ENCODE measurements at regions not wholly inside any gene's neighbourhood (a gene's known extent, or its start where the extent isn't known, plus 50 kb on each side); places are given as distances from the start of the nearest gene placed in this dataset.

GRCh38 chr2:41830600-41830999 is 217.2 kb upstream of the PKDCC start:
- Histone ChIP-seq H3K36me3 (ENCODE audit: insufficient read depth, low read length) (no peaks in the 10 kb centered on the region), H3K9me3 (ENCODE audit: insufficient read depth, low read depth, low read length) (no peaks in the 10 kb centered on the region), H4K20me1 (ENCODE audit: insufficient read depth, low read length) (no peaks in the 10 kb centered on the region), H3K27ac (ENCODE audit: low read depth, low read length) (no peak overlapping the region), H2AFZ (ENCODE audit: low read depth, low read length) (no peak overlapping the region), H3K4me3 (ENCODE audit: insufficient read depth, low read depth, low read length) (no peak overlapping the region), H3K79me2 (ENCODE audit: insufficient read depth, low read length) (no peaks in the 10 kb centered on the region), H3K4me2 (ENCODE audit: low read length) (no peak overlapping the region), H3K4me1 (ENCODE audit: insufficient read depth, low read length) (no peaks in the 10 kb centered on the region), H3K9ac (ENCODE audit: low read length) (no peak overlapping the region), H3K27me3 (ENCODE audit: insufficient read depth, low read length) (peaks cover 2% of the 10 kb centered on the region)
- Mint-ChIP-seq H3K27ac (ENCODE audit: unreplicated experiment) (no peak overlapping the region), H3K4me1 (ENCODE audit: low read depth, unreplicated experiment) (peaks cover 2% of the 10 kb centered on the region), H3K36me3 (ENCODE audit: low read depth, unreplicated experiment) (no peaks in the 10 kb centered on the region), H3K4me3 (ENCODE audit: unreplicated experiment) (no peak overlapping the region), H3K9me3 (ENCODE audit: unreplicated experiment) (no peaks in the 10 kb centered on the region), H3K27me3 (ENCODE audit: low read depth, unreplicated experiment) (peaks cover 22% of the 10 kb centered on the region)
- no peak for DNase-seq (ENCODE audit: low read depth)
- no peak for TF ChIP-seq EZH2 (IDR thresholded peaks at IDR 0.05; ENCODE audit: insufficient read depth, low read length)
- TF ChIP-seq, protein P1, sequence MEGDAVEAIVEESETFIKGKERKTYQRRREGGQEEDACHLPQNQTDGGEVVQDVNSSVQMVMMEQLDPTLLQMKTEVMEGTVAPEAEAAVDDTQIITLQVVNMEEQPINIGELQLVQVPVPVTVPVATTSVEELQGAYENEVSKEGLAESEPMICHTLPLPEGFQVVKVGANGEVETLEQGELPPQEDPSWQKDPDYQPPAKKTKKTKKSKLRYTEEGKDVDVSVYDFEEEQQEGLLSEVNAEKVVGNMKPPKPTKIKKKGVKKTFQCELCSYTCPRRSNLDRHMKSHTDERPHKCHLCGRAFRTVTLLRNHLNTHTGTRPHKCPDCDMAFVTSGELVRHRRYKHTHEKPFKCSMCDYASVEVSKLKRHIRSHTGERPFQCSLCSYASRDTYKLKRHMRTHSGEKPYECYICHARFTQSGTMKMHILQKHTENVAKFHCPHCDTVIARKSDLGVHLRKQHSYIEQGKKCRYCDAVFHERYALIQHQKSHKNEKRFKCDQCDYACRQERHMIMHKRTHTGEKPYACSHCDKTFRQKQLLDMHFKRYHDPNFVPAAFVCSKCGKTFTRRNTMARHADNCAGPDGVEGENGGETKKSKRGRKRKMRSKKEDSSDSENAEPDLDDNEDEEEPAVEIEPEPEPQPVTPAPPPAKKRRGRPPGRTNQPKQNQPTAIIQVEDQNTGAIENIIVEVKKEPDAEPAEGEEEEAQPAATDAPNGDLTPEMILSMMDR (IDR thresholded peaks at IDR 0.05; ENCODE audit: insufficient read depth, low read depth, low read length) = no peak
- FAIRE-seq = no peak

DNA sequence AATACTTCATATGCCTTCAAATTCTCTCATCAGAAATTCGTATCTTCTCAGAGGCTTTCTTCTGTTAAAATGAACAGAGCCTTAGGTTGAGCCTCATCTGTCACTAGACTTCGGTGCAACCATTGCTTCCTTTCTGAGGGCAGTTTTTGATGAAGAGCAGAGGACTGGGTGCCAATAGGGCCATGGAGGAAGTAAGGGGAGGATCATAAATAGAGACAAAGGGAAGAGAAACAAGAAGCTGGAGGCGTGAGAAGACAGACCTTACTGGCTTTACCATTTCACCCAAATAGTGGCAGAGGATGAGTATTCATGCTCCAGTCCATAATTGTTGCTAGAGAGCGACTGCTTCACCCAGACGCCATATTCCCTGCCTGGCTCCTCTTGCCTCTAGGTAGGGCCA is 215.6 kb upstream of the PKDCC start:
- H3K27me3 ChIP-seq (ENCODE audit: insufficient read depth, low read length) = no peaks in the 10 kb centered on the region
- no peak for TF ChIP-seq EZH2 (IDR thresholded peaks at IDR 0.05; ENCODE audit: insufficient read depth, low read length)
- TF ChIP-seq, protein P1 (IDR thresholded peaks at IDR 0.05; ENCODE audit: insufficient read depth, low read depth, low read length) = no peak
- H3K9me3 ChIP-seq (ENCODE audit: insufficient read depth, low read depth, low read length) = no peaks in the 10 kb centered on the region
- Mint-ChIP-seq H3K36me3 (ENCODE audit: low read depth, unreplicated experiment) (no peaks in the 10 kb centered on the region), H3K4me3 (ENCODE audit: unreplicated experiment) (no peak overlapping the region), H3K27ac (ENCODE audit: unreplicated experiment) (no peak overlapping the region), H3K4me1 (ENCODE audit: low read depth, unreplicated experiment) (peaks cover 2% of the 10 kb centered on the region), H3K9me3 (ENCODE audit: unreplicated experiment) (no peaks in the 10 kb centered on the region), H3K27me3 (ENCODE audit: low read depth, unreplicated experiment) (peaks cover 23% of the 10 kb centered on the region)
- no peak overlapping the region for H2AFZ ChIP-seq (ENCODE audit: low read depth, low read length)
- H3K4me3 ChIP-seq (ENCODE audit: insufficient read depth, low read depth, low read length) = no peak overlapping the region
- no peak overlapping the region for H3K9ac ChIP-seq (ENCODE audit: low read length)
- no peak overlapping the region for H3K27ac ChIP-seq (ENCODE audit: low read depth, low read length)
- FAIRE-seq (no peak), DNase-seq (ENCODE audit: low read depth) (no peak)
- no peaks in the 10 kb centered on the region for H3K4me1 ChIP-seq (ENCODE audit: insufficient read depth, low read length)
- H4K20me1 ChIP-seq (ENCODE audit: insufficient read depth, low read length) = no peaks in the 10 kb centered on the region
- H3K36me3 ChIP-seq (ENCODE audit: insufficient read depth, low read length) = no peaks in the 10 kb centered on the region
- H3K4me2 ChIP-seq (ENCODE audit: low read length) = no peak overlapping the region
- no peaks in the 10 kb centered on the region for H3K79me2 ChIP-seq (ENCODE audit: insufficient read depth, low read length)

DNA sequence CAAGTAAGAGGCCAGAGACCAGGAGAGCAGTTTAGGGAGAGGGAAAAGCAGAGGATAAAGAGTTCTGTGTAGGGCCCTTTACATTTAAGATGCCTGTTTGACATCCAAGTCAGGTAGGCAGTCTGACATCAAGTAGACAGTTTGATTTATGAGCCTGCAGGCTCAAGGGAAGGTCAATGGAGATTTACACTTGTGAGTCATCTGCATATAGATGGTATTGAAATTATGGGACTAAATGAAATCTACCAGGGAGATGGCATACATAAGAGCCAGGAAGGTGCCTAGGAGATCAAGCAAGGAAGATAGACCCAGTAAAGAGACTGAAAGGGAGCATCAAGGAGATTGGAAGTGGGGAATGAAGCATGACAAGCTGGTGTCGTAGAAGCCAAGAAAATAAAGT is 212.4 kb upstream of the PKDCC start:
- H3K9me3 ChIP-seq (ENCODE audit: insufficient read depth, low read depth, low read length) = no peaks in the 10 kb centered on the region
- H3K9ac ChIP-seq (ENCODE audit: low read length) = no peak overlapping the region
- no peaks in the 10 kb centered on the region for H3K36me3 ChIP-seq (ENCODE audit: insufficient read depth, low read length)
- H3K27ac ChIP-seq (ENCODE audit: low read depth, low read length) = no peak overlapping the region
- Mint-ChIP-seq H3K27me3 (ENCODE audit: low read depth, unreplicated experiment) (peaks cover 30% of the 10 kb centered on the region), H3K9me3 (ENCODE audit: unreplicated experiment) (no peaks in the 10 kb centered on the region), H3K4me3 (ENCODE audit: unreplicated experiment) (no peak overlapping the region), H3K4me1 (ENCODE audit: low read depth, unreplicated experiment) (no peaks in the 10 kb centered on the region), H3K27ac (ENCODE audit: unreplicated experiment) (no peak overlapping the region), H3K36me3 (ENCODE audit: low read depth, unreplicated experiment) (no peaks in the 10 kb centered on the region)
- no peaks in the 10 kb centered on the region for H3K79me2 ChIP-seq (ENCODE audit: insufficient read depth, low read length)
- FAIRE-seq (no peak), DNase-seq (ENCODE audit: low read depth) (no peak)
- no peak overlapping the region for H2AFZ ChIP-seq (ENCODE audit: low read depth, low read length)
- H3K4me1 ChIP-seq (ENCODE audit: insufficient read depth, low read length) = no peaks in the 10 kb centered on the region
- no peak overlapping the region for H3K4me2 ChIP-seq (ENCODE audit: low read length)
- H3K4me3 ChIP-seq (ENCODE audit: insufficient read depth, low read depth, low read length) = no peak overlapping the region
- no peaks in the 10 kb centered on the region for H4K20me1 ChIP-seq (ENCODE audit: insufficient read depth, low read length)
- no peak for TF ChIP-seq EZH2 (IDR thresholded peaks at IDR 0.05; ENCODE audit: insufficient read depth, low read length)
- TF ChIP-seq, protein P1 (IDR thresholded peaks at IDR 0.05; ENCODE audit: insufficient read depth, low read depth, low read length) = no peak
- peaks cover 3% of the 10 kb centered on the region for H3K27me3 ChIP-seq (ENCODE audit: insufficient read depth, low read length)

Data from astrocyte (in vitro differentiated cells and primary cell).